Peyer's patch (tissue), 4 donors: ENCODE measurements at regions not wholly inside any gene's neighbourhood (a gene's known extent, or its start where the extent isn't known, plus 50 kb on each side); places are given as distances from the start of the nearest gene placed in this dataset.

Source experiments
- DNase-seq, 3 donors: peaks; one replicate each; pipeline ENCODE4 v3.0.0-alpha.2; 2017 to 2019
- H3K27ac ChIP-seq, 4 donors: fragments of 200-600 bp; sonication (generic); one replicate each; pipeline ENCODE4 v1.5.1; 2016 to 2019
- H3K27me3 ChIP-seq, 2 donors: fragments of 200-600 bp; sonication (generic); one replicate each; pipeline ENCODE4 v1.5.1; 2019
- H3K36me3 ChIP-seq, 3 donors: fragments of 200-600 bp; sonication (generic); one replicate each; pipeline ENCODE4 v1.5.1; 2016 to 2019
- H3K4me1 ChIP-seq, 4 donors: fragments of 200-600 bp; sonication (generic); one replicate each; pipeline ENCODE4 v1.5.1; 2016 to 2019
- H3K4me3 ChIP-seq, 4 donors: fragments of 200-600 bp; sonication (generic); 1 replicate in 3 of 4; 2 replicates in 1 of 4; pipeline ENCODE4 v1.5.1; 2016 to 2019; ENCODE audit warnings: mild to moderate bottlenecking in 1 of 4
- H3K9me3 ChIP-seq, 4 donors: fragments of 200-600 bp; sonication (generic); one replicate each; pipeline ENCODE4 v1.5.1; 2016 to 2019; ENCODE audit warnings: mild to moderate bottlenecking in 1 of 4
- CTCF ChIP-seq, 6 experiments: fragments of 450-650 bp in 4 of 6; fragments of 200-600 bp in 2 of 6; sonication (generic) in 1 of 6; IDR thresholded peaks; one replicate each; pipeline ENCODE4 v1.5.1; 2017 to 2019; ENCODE audit warnings: antibody characterized with exemption in 6 of 6, mild to moderate bottlenecking in 3 of 6, moderate library complexity in 1 of 6
- POLR2A ChIP-seq, 2 donors: fragments of 450-650 bp; IDR thresholded peaks; one replicate each; pipeline ENCODE4 v1.5.1; 2017; ENCODE audit warnings: antibody characterized with exemption in 2 of 2, mild to moderate bottlenecking in 2 of 2, moderate library complexity in 2 of 2

GRCh38 chr10:123494301-123494808 is 171.8 kb upstream of the GPR26 start:
- H3K9me3 ChIP-seq, result no peaks in the 10 kb centered on the region
- no peaks in the 10 kb centered on the region for H3K27me3 ChIP-seq
- TF ChIP-seq POLR2A (IDR thresholded peaks at IDR 0.05) (no peak), CTCF (IDR thresholded peaks at IDR 0.05) (no peak)
- DNase-seq, result no peak
- no peak overlapping the region for H3K4me3 ChIP-seq
- no peaks in the 10 kb centered on the region for H3K36me3 ChIP-seq
- no peak overlapping the region for H3K27ac ChIP-seq
- no peaks in the 10 kb centered on the region for H3K4me1 ChIP-seq

GRCh38 chr10:123496375-123496774 is 169.8 kb upstream of the GPR26 start:
- Histone ChIP-seq H3K4me3 (no peak overlapping the region), H3K27me3 (no peaks in the 10 kb centered on the region), H3K4me1 (no peaks in the 10 kb centered on the region), H3K27ac (no peak overlapping the region), H3K36me3 (no peaks in the 10 kb centered on the region), H3K9me3 (no peaks in the 10 kb centered on the region)
- no peak for DNase-seq
- TF ChIP-seq CTCF (IDR thresholded peaks at IDR 0.05) (no peak), POLR2A (IDR thresholded peaks at IDR 0.05) (no peak)

- no peaks in the 10 kb centered on the region for H3K4me1 ChIP-seq
- no peaks in the 10 kb centered on the region for H3K27me3 ChIP-seq
- no peak overlapping the region for H3K4me3 ChIP-seq
- TF ChIP-seq POLR2A (IDR thresholded peaks at IDR 0.05), result no peak
- TF ChIP-seq CTCF (IDR thresholded peaks at IDR 0.05), result no peak
- H3K36me3 ChIP-seq, result no peaks in the 10 kb centered on the region
- DNase-seq, result no peak
- no peaks in the 10 kb centered on the region for H3K9me3 ChIP-seq
- H3K27ac ChIP-seq, result no peak overlapping the region
Observed at GRCh38 chr10:123496996-123497660, 169.0 kb upstream of the GPR26 start.

- Histone ChIP-seq H3K36me3 (no peaks in the 10 kb centered on the region), H3K27me3 (no peaks in the 10 kb centered on the region), H3K27ac (no peak overlapping the region), H3K4me1 (no peaks in the 10 kb centered on the region), H3K4me3 (no peak overlapping the region), H3K9me3 (no peaks in the 10 kb centered on the region)
- DNase-seq, result no peak
- no peak for TF ChIP-seq CTCF (IDR thresholded peaks at IDR 0.05)
- no peak for TF ChIP-seq POLR2A (IDR thresholded peaks at IDR 0.05)
Observed at GRCh38 chr10:123500110-123500509, 166.0 kb upstream of the GPR26 start.

GRCh38 chr10:123501148-123501547 is 165.0 kb upstream of the GPR26 start:
- H3K4me1 ChIP-seq, result no peaks in the 10 kb centered on the region
- H3K27me3 ChIP-seq, result no peaks in the 10 kb centered on the region
- DNase-seq, result no peak
- H3K36me3 ChIP-seq, result no peaks in the 10 kb centered on the region
- H3K9me3 ChIP-seq, result no peaks in the 10 kb centered on the region
- no peak overlapping the region for H3K4me3 ChIP-seq
- TF ChIP-seq CTCF (IDR thresholded peaks at IDR 0.05) (no peak), POLR2A (IDR thresholded peaks at IDR 0.05) (no peak)
- H3K27ac ChIP-seq, result no peak overlapping the region
